ENCODE measurements at regions not wholly inside any gene's neighbourhood (a gene's known extent, or its start where the extent isn't known, plus 50 kb on each side); places are given as distances from the start of the nearest gene placed in this dataset.
"Not testable (repeated sequence)": the region's sequence is repeated elsewhere in the genome, so short reads cannot be mapped to it uniquely, and the experiment has no call there.

- Histone ChIP-seq H2BK120ac (ENCODE audit: low read depth, low read length) (no peak overlapping the region), H2BK12ac (ENCODE audit: low read length) (no peak overlapping the region), H2AFZ (ENCODE audit: low read length) (peak overlapping the region; percentile 19), H3K4me1 (ENCODE audit: control insufficient read depth in 2 of 2, insufficient read depth in 1 of 2, low read depth in 1 of 2, low read length in 2 of 2) (peaks cover 0 to 14% of the 10 kb centered on the region in 2 donors), H3K4ac (ENCODE audit: low read length) (no peak overlapping the region), H3K14ac (ENCODE audit: low read length) (no peak overlapping the region), H3K9ac (ENCODE audit: low read depth, low read length, poor library complexity) (no peak overlapping the region), H3K9me3 (replicated peaks in 1 of 2; ENCODE audit: control insufficient read depth in 2 of 2, insufficient read depth in 1 of 2, low read depth in 1 of 2, low read length in 2 of 2) (no peaks in the 10 kb centered on the region), H3K36me3 (replicated peaks in 1 of 2; ENCODE audit: control insufficient read depth in 2 of 2, insufficient read depth in 2 of 2, low read length in 2 of 2) (no peaks in the 10 kb centered on the region), H2BK15ac (ENCODE audit: low read length) (no peak overlapping the region), H4K91ac (ENCODE audit: low read depth, low read length, poor library complexity) (no peak overlapping the region), H3K23ac (ENCODE audit: low read depth, low read length, poor library complexity) (no peak overlapping the region), H3K4me2 (ENCODE audit: insufficient read depth, low read length, poor library complexity, severe bottlenecking) (no peak overlapping the region), H3K27ac (replicated peaks; ENCODE audit: low read length) (no peak overlapping the region), H3K27me3 (ENCODE audit: control insufficient read depth in 3 of 3, insufficient read depth in 3 of 3, low read depth in 1 of 3, low read length in 3 of 3) (no peaks in the 10 kb centered on the region), H3K4me3 (ENCODE audit: low read length in 2 of 2) (no peak overlapping the region), H3K18ac (ENCODE audit: low read length) (no peak overlapping the region), H2AK5ac (ENCODE audit: low read depth, low read length) (no peak overlapping the region), H4K8ac (ENCODE audit: low read depth, low read length) (no peak overlapping the region), H2BK5ac (ENCODE audit: low read length) (no peak overlapping the region), H3K79me1 (ENCODE audit: low read depth, low read length) (no peaks in the 10 kb centered on the region)
- WGBS, 2 donors (ENCODE audit: extremely low coverage in 2 of 2, insufficient read length in 2 of 2, insufficient replicate concordance in 1 of 2), result no CpG with 5 or more reads among the region's 1 CpG
- DNase-seq (ENCODE audit: low spot score), result no peak
Measured at GRCh38 chr7:12929476-12930140, 242.2 kb downstream of the ARL4A start.

GRCh38 chr7:12930534-12930933 lies 243.1 kb downstream of the ARL4A start:
- Histone ChIP-seq H3K79me1 (ENCODE audit: low read depth, low read length) (no peaks in the 10 kb centered on the region), H4K8ac (ENCODE audit: low read depth, low read length) (no peak overlapping the region), H3K4me1 (ENCODE audit: control insufficient read depth in 2 of 2, insufficient read depth in 1 of 2, low read depth in 1 of 2, low read length in 2 of 2) (peaks cover 0 to 13% of the 10 kb centered on the region in 2 donors), H3K27me3 (ENCODE audit: control insufficient read depth in 3 of 3, insufficient read depth in 3 of 3, low read depth in 1 of 3, low read length in 3 of 3) (no peaks in the 10 kb centered on the region), H2BK12ac (ENCODE audit: low read length) (no peak overlapping the region), H2BK5ac (ENCODE audit: low read length) (no peak overlapping the region), H3K9ac (ENCODE audit: low read depth, low read length, poor library complexity) (no peak overlapping the region), H3K14ac (ENCODE audit: low read length) (no peak overlapping the region), H3K23ac (ENCODE audit: low read depth, low read length, poor library complexity) (no peak overlapping the region), H2AK5ac (ENCODE audit: low read depth, low read length) (no peak overlapping the region), H3K4me2 (ENCODE audit: insufficient read depth, low read length, poor library complexity, severe bottlenecking) (no peak overlapping the region), H3K27ac (replicated peaks; ENCODE audit: low read length) (no peak overlapping the region), H3K4me3 (ENCODE audit: low read length in 2 of 2) (no peak overlapping the region), H3K9me3 (replicated peaks in 1 of 2; ENCODE audit: control insufficient read depth in 2 of 2, insufficient read depth in 1 of 2, low read depth in 1 of 2, low read length in 2 of 2) (no peaks in the 10 kb centered on the region), H2BK15ac (ENCODE audit: low read length) (no peak overlapping the region), H4K91ac (ENCODE audit: low read depth, low read length, poor library complexity) (no peak overlapping the region), H2BK120ac (ENCODE audit: low read depth, low read length) (no peak overlapping the region), H3K36me3 (replicated peaks in 1 of 2; ENCODE audit: control insufficient read depth in 2 of 2, insufficient read depth in 2 of 2, low read length in 2 of 2) (no peaks in the 10 kb centered on the region), H3K4ac (ENCODE audit: low read length) (no peak overlapping the region), H2AFZ (ENCODE audit: low read length) (no peak overlapping the region), H3K18ac (ENCODE audit: low read length) (no peak overlapping the region)
- no peak for DNase-seq (ENCODE audit: low spot score)
- WGBS, 2 donors (ENCODE audit: extremely low coverage in 2 of 2, insufficient read length in 2 of 2, insufficient replicate concordance in 1 of 2), result no CpG with 5 or more reads among the region's 2 CpGs

GRCh38 chr7:12931465-12931864 lies 244.0 kb downstream of the ARL4A start:
- not testable (repeated sequence) for H2BK12ac ChIP-seq (ENCODE audit: low read length); H3K4me2 ChIP-seq (ENCODE audit: insufficient read depth, low read length, poor library complexity, severe bottlenecking); H2AFZ ChIP-seq (ENCODE audit: low read length); H3K23ac ChIP-seq (ENCODE audit: low read depth, low read length, poor library complexity); H3K27ac ChIP-seq (replicated peaks; ENCODE audit: low read length); H2BK15ac ChIP-seq (ENCODE audit: low read length); H3K9me3 ChIP-seq (replicated peaks in 1 of 2; ENCODE audit: control insufficient read depth in 2 of 2, insufficient read depth in 1 of 2, low read depth in 1 of 2, low read length in 2 of 2); H2BK5ac ChIP-seq (ENCODE audit: low read length); H3K14ac ChIP-seq (ENCODE audit: low read length); H3K4ac ChIP-seq (ENCODE audit: low read length); H2BK120ac ChIP-seq (ENCODE audit: low read depth, low read length); H4K91ac ChIP-seq (ENCODE audit: low read depth, low read length, poor library complexity); H3K27me3 ChIP-seq (ENCODE audit: control insufficient read depth in 3 of 3, insufficient read depth in 3 of 3, low read depth in 1 of 3, low read length in 3 of 3); DNase-seq (ENCODE audit: low spot score); H3K79me1 ChIP-seq (ENCODE audit: low read depth, low read length); H3K9ac ChIP-seq (ENCODE audit: low read depth, low read length, poor library complexity); H2AK5ac ChIP-seq (ENCODE audit: low read depth, low read length); H3K18ac ChIP-seq (ENCODE audit: low read length); H3K4me3 ChIP-seq (ENCODE audit: low read length in 2 of 2); H3K4me1 ChIP-seq (ENCODE audit: control insufficient read depth in 2 of 2, insufficient read depth in 1 of 2, low read depth in 1 of 2, low read length in 2 of 2); H4K8ac ChIP-seq (ENCODE audit: low read depth, low read length); H3K36me3 ChIP-seq (replicated peaks in 1 of 2; ENCODE audit: control insufficient read depth in 2 of 2, insufficient read depth in 2 of 2, low read length in 2 of 2)
- no CpG with 5 or more reads among the region's 19 CpGs for WGBS, 2 donors (ENCODE audit: extremely low coverage in 2 of 2, insufficient read length in 2 of 2, insufficient replicate concordance in 1 of 2)

DNA sequence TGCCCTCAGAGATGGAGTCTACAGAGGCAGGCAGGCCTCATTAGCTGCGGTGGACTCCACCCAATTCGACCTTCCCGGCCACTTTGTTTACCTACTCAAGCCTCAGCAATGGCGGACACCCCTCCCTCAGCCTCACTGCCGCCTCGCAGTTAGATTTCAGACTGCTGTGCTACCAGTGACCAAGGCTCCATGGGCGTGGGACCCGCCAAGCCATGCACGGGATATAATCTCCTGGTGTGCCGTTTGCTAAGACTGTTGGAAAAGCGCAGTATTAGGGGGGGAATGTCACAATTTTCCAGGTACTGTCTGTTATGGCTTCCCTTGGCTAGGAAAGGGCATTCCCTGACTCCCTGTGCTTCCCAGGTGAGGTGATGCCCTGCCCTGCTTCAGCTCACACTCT lies 252.3 kb downstream of the ARL4A start:
- Histone ChIP-seq H3K27me3 (ENCODE audit: control insufficient read depth in 3 of 3, insufficient read depth in 3 of 3, low read depth in 1 of 3, low read length in 3 of 3) (no peaks in the 10 kb centered on the region), H2BK12ac (ENCODE audit: low read length) (no peak overlapping the region), H3K4me1 (ENCODE audit: control insufficient read depth in 2 of 2, insufficient read depth in 1 of 2, low read depth in 1 of 2, low read length in 2 of 2) (no peaks in the 10 kb centered on the region), H3K4me2 (ENCODE audit: insufficient read depth, low read length, poor library complexity, severe bottlenecking) (no peak overlapping the region), H3K36me3 (replicated peaks in 1 of 2; ENCODE audit: control insufficient read depth in 2 of 2, insufficient read depth in 2 of 2, low read length in 2 of 2) (no peaks in the 10 kb centered on the region), H4K8ac (ENCODE audit: low read depth, low read length) (no peak overlapping the region), H3K4ac (ENCODE audit: low read length) (no peak overlapping the region), H3K4me3 (ENCODE audit: low read length in 2 of 2) (no peak overlapping the region), H3K18ac (ENCODE audit: low read length) (no peak overlapping the region), H2BK15ac (ENCODE audit: low read length) (no peak overlapping the region), H3K9ac (ENCODE audit: low read depth, low read length, poor library complexity) (no peak overlapping the region), H3K14ac (ENCODE audit: low read length) (no peak overlapping the region), H2BK5ac (ENCODE audit: low read length) (no peak overlapping the region), H3K27ac (replicated peaks; ENCODE audit: low read length) (no peak overlapping the region), H2AFZ (ENCODE audit: low read length) (no peak overlapping the region), H3K9me3 (replicated peaks in 1 of 2; ENCODE audit: control insufficient read depth in 2 of 2, insufficient read depth in 1 of 2, low read depth in 1 of 2, low read length in 2 of 2) (peaks cover 9 to 10% of the 10 kb centered on the region in 2 donors), H3K23ac (ENCODE audit: low read depth, low read length, poor library complexity) (no peak overlapping the region), H3K79me1 (ENCODE audit: low read depth, low read length) (no peaks in the 10 kb centered on the region), H2AK5ac (ENCODE audit: low read depth, low read length) (no peak overlapping the region), H4K91ac (ENCODE audit: low read depth, low read length, poor library complexity) (no peak overlapping the region), H2BK120ac (ENCODE audit: low read depth, low read length) (no peak overlapping the region)
- no CpG with 5 or more reads among the region's 11 CpGs for WGBS, 2 donors (ENCODE audit: extremely low coverage in 2 of 2, insufficient read length in 2 of 2, insufficient replicate concordance in 1 of 2)
- no peak for DNase-seq (ENCODE audit: low spot score)

Data from neuronal stem cell (in vitro differentiated cells).